K562 (cell line): ENCODE measurements at regions not wholly inside any gene's neighbourhood (a gene's known extent, or its start where the extent isn't known, plus 50 kb on each side); places are given as distances from the start of the nearest gene placed in this dataset.
A peak's percentile ranks its signal among the peaks of the same experiment; 100 is the strongest.

ENCODE experiments used
- ATF1 ChIP-seq, 2 experiments: fragments of 450-650 bp in 1 of 2; IDR thresholded peaks; 2 replicates each; pipeline ENCODE4 v1.6.1; 2016; ENCODE audit warnings: missing compliant biosample characterization in 1 of 2, missing genetic modification characterization in 1 of 2
- CREB1 ChIP-seq, 2 experiments: sonication (generic) in 1 of 2; formaldehyde crosslinking in 1 of 2; IDR thresholded peaks; 2 replicates each; pipeline versions ENCODE4 v1.6.1 to v1.8.0; 2012 to 2022; ENCODE audit warnings: inconsistent platforms in 1 of 2, mild to moderate bottlenecking in 1 of 2, missing genetic modification reagents in 1 of 2, moderate library complexity in 1 of 2
- JUN ChIP-seq, 2 experiments: sonication (generic) in 1 of 2; formaldehyde crosslinking in 1 of 2; IDR thresholded peaks; 2 replicates each; pipeline versions ENCODE4 v1.6.1 to v1.8.0; 2012 to 2022; ENCODE audit warnings: borderline replicate concordance in 2 of 2, mild to moderate bottlenecking in 2 of 2, improper control_type of control experiment in 1 of 2, low read depth in 1 of 2, low read length in 1 of 2, missing genetic modification reagents in 1 of 2
- NR2C2 ChIP-seq, 2 experiments: fragments of 200-800 bp in 1 of 2; sonication (Bioruptor generic) in 1 of 2; sonication (generic) in 1 of 2; formaldehyde crosslinking in 1 of 2; IDR thresholded peaks; 2 replicates each; pipeline versions ENCODE4 v1.6.1 to v1.8.0; 2016 to 2022; ENCODE audit warnings: mild to moderate bottlenecking in 1 of 2, missing compliant biosample characterization in 1 of 2, missing genetic modification characterization in 1 of 2, missing genetic modification reagents in 1 of 2
- TF ChIP-seq, protein P1 (sequence below), 2 experiments: fragments of 250-450 bp in 1 of 2; fragments of 450-650 bp in 1 of 2; sonication (Bioruptor Pico) in 1 of 2; IDR thresholded peaks; 2 replicates each; pipeline versions ENCODE4 v1.6.1 to v1.8.0; 2016 to 2021; ENCODE audit warnings: mild to moderate bottlenecking in 2 of 2, moderate library complexity in 2 of 2, missing compliant biosample characterization in 1 of 2, missing genetic modification characterization in 1 of 2

DNA sequence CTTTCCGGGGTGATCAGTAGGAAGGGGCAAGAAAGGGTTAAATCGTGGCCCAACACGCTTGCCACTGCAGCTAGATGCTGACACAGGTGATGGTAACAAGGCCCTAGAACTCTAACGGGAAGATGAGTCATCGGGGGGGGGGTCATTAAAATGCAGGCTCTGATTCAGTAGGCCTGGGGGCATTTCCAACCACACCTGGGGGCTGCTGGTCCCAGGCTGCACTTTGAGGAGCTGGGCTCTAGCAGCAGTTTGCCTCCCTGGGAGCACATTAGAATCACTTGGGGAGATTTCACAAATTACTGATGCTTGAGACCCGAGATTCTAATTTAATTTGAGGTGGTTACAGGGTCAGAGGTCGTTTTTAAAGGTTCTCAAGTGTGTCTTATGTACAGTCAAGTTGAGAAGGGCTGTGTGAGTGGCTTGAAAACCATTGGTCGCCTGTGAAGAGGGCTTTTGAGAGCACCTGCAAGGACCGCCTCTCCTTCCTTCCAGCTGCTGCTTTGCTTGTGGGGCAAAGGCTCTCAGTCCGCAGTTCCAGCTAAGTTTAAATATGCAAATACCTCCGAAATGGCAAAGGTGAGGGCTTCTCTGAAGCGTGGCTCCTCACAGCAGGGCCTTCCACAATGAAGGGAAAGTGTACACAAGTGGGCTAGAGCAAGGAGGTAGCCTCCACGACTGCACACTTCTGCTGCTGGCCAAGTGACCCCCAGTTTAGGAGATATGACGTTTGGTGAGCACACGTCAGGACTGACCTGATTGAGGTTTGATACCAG lies 84.2 kb upstream of the KCNK12 start (continued):
- TF ChIP-seq ATF1 (CRISPR knock-in tag; IDR thresholded peaks at IDR 0.05) (no peak), ATF1 (tag; IDR thresholded peaks at IDR 0.05) (0 out of 2 replicates have a peak, but pooled peaks have one; percentile 6), CREB1 (IDR thresholded peaks at IDR 0.05) (no peak), CREB1 (CRISPR knock-in tag; IDR thresholded peaks at IDR 0.05) (no peak), NR2C2 (CRISPR knock-in tag; IDR thresholded peaks at IDR 0.05) (no peak), NR2C2 (tag; IDR thresholded peaks at IDR 0.05) (0 out of 2 replicates have a peak, but pooled peaks have one; percentile 5), JUN (IDR thresholded peaks at IDR 0.05; ENCODE audit: borderline replicate concordance, low read depth, low read length) (no peak), JUN (CRISPR knock-in tag; IDR thresholded peaks at IDR 0.05; ENCODE audit: borderline replicate concordance) (no peak)
- TF ChIP-seq, protein P1, sequence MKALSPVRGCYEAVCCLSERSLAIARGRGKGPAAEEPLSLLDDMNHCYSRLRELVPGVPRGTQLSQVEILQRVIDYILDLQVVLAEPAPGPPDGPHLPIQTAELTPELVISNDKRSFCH (CRISPR knock-in tag; IDR thresholded peaks at IDR 0.05), result no peak
- TF ChIP-seq, protein P1 (tag; IDR thresholded peaks at IDR 0.05), result 0 out of 2 replicates have a peak, but pooled peaks have one; percentile 9
